ENCODE measurements at regions not wholly inside any gene's neighbourhood (a gene's known extent, or its start where the extent isn't known, plus 50 kb on each side); places are given as distances from the start of the nearest gene placed in this dataset.

DNA sequence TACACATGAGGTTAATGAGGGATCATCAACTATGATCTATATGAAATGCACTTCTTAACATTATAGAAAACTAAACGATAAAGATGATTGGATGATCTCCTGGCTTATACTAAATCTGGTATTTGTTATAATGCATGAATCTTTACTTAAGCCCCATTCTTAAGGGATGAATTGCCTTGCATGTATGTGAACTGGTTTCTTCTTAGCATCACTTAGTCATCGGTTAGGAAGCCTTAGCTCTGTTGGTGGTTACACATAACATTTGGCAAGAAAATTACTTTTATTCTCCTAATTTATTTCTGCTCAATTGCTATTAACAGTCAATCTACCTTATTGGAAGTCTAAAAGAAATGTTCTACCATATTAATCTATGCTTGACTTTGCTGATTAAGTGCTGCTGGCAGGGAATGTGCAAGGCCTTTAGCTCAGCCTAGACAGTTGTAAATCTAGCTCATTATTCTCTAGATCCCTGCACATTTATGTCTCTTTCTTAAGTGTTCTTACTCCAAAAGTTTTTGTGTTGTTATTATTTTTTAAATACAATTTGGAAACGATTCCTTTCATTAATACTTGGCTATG, 356.0 kb downstream of the ZPLD1 start:
- no peak overlapping the region for H3K4me2 ChIP-seq (ENCODE audit: low read length)
- H2AFZ ChIP-seq (ENCODE audit: low read depth, low read length): no peak overlapping the region
- H3K9ac ChIP-seq (ENCODE audit: low read length): no peak overlapping the region

DNA sequence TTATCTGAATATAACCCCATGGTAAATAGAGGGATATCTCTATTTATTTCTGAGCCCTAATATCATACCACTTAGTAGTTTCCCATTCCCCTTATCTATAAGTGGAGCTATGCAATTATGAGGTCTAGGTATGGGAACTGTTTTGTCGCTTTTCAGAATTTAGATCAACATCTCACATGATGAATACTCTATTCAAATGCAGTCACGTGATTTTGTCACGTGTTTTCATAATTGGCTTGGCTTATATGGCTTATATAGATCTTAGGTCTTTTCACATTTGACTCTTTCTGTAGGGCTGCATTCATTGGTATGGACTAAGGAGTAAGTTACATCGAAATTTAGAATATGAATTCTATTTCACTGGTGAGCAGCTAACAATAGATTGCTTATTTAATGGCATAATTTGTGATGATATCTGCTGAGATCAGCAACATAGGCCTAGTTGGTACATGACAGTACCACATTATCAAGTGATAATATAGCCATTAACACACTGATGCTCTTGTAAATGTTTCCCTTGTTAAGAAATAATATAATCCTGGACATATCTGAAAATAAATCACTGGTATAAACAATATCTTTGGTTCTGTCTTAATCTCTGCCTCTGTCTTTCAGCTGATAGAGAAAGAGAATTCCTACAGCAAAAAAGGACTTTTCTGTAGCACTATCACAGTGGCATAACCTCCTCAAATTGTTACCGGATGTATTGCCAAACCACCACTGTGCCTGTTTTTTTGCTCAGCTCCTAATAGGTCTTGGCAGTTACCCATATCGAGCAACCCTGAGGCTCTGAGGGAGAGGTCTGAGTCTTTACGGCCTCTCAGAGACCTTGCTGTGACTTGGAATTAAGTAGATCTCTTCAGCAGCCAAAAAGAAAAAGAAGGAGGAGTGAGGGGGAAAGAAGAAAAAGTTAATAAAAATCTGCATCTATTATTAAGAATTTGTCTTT, 357.1 kb downstream of the ZPLD1 start:
- Histone ChIP-seq H3K9me3 (ENCODE audit: low read length) (no peaks in the 10 kb centered on the region), H3K36me3 (ENCODE audit: insufficient read depth, low read length) (no peaks in the 10 kb centered on the region), H3K27ac (ENCODE audit: low read length) (no peak overlapping the region), H3K4me2 (ENCODE audit: low read length) (no peak overlapping the region), H3K9ac (ENCODE audit: low read length) (no peak overlapping the region), H4K20me1 (ENCODE audit: insufficient read depth) (no peaks in the 10 kb centered on the region), H2AFZ (ENCODE audit: low read depth, low read length) (no peak overlapping the region), H3K4me3 (ENCODE audit: low read length) (no peak overlapping the region), H3F3A (ENCODE audit: insufficient read depth, low read length, poor library complexity, severe bottlenecking) (no peaks in the 10 kb centered on the region), H3K79me2 (replicated peaks; ENCODE audit: insufficient read depth, low read length) (no peaks in the 10 kb centered on the region), H3K27me3 (ENCODE audit: insufficient read depth, low read depth, low read length) (no peaks in the 10 kb centered on the region), H3K9me2 (ENCODE audit: insufficient read depth, low read length) (no peaks in the 10 kb centered on the region)
- no peak for TF ChIP-seq POLR2AphosphoS5 (IDR thresholded peaks at IDR 0.05)
- no peak for TF ChIP-seq EZH2 (IDR thresholded peaks at IDR 0.05; ENCODE audit: borderline replicate concordance, insufficient read depth, low read length, poor library complexity, severe bottlenecking)
- no peak for TF ChIP-seq RAD21 (conservative IDR thresholded peaks at IDR 0.05)
- TF ChIP-seq EP300 (conservative IDR thresholded peaks at IDR 0.05; ENCODE audit: poor library complexity, severe bottlenecking): no peak
- no peak for TF ChIP-seq TAF1 (IDR thresholded peaks at IDR 0.05; ENCODE audit: low read depth)
- TF ChIP-seq, protein P1, sequence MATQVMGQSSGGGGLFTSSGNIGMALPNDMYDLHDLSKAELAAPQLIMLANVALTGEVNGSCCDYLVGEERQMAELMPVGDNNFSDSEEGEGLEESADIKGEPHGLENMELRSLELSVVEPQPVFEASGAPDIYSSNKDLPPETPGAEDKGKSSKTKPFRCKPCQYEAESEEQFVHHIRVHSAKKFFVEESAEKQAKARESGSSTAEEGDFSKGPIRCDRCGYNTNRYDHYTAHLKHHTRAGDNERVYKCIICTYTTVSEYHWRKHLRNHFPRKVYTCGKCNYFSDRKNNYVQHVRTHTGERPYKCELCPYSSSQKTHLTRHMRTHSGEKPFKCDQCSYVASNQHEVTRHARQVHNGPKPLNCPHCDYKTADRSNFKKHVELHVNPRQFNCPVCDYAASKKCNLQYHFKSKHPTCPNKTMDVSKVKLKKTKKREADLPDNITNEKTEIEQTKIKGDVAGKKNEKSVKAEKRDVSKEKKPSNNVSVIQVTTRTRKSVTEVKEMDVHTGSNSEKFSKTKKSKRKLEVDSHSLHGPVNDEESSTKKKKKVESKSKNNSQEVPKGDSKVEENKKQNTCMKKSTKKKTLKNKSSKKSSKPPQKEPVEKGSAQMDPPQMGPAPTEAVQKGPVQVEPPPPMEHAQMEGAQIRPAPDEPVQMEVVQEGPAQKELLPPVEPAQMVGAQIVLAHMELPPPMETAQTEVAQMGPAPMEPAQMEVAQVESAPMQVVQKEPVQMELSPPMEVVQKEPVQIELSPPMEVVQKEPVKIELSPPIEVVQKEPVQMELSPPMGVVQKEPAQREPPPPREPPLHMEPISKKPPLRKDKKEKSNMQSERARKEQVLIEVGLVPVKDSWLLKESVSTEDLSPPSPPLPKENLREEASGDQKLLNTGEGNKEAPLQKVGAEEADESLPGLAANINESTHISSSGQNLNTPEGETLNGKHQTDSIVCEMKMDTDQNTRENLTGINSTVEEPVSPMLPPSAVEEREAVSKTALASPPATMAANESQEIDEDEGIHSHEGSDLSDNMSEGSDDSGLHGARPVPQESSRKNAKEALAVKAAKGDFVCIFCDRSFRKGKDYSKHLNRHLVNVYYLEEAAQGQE (IDR thresholded peaks at IDR 0.05; ENCODE audit: borderline replicate concordance): no peak
- TF ChIP-seq, protein P2, sequence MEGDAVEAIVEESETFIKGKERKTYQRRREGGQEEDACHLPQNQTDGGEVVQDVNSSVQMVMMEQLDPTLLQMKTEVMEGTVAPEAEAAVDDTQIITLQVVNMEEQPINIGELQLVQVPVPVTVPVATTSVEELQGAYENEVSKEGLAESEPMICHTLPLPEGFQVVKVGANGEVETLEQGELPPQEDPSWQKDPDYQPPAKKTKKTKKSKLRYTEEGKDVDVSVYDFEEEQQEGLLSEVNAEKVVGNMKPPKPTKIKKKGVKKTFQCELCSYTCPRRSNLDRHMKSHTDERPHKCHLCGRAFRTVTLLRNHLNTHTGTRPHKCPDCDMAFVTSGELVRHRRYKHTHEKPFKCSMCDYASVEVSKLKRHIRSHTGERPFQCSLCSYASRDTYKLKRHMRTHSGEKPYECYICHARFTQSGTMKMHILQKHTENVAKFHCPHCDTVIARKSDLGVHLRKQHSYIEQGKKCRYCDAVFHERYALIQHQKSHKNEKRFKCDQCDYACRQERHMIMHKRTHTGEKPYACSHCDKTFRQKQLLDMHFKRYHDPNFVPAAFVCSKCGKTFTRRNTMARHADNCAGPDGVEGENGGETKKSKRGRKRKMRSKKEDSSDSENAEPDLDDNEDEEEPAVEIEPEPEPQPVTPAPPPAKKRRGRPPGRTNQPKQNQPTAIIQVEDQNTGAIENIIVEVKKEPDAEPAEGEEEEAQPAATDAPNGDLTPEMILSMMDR (IDR thresholded peaks at IDR 0.05; ENCODE audit: poor library complexity, severe bottlenecking): no peak
- no peak for TF ChIP-seq MXI1 (conservative IDR thresholded peaks at IDR 0.05; ENCODE audit: poor library complexity, severe bottlenecking)
- no peak for TF ChIP-seq SMC3 (conservative IDR thresholded peaks at IDR 0.05; ENCODE audit: poor library complexity)

More for the DNA sequence above, 356.0 kb downstream of the ZPLD1 start:
- Histone ChIP-seq H4K20me1 (ENCODE audit: insufficient read depth) (no peaks in the 10 kb centered on the region), H3K9me3 (ENCODE audit: low read length) (no peaks in the 10 kb centered on the region), H3K9me2 (ENCODE audit: insufficient read depth, low read length) (no peaks in the 10 kb centered on the region), H3K79me2 (replicated peaks; ENCODE audit: insufficient read depth, low read length) (no peaks in the 10 kb centered on the region), H3F3A (ENCODE audit: insufficient read depth, low read length, poor library complexity, severe bottlenecking) (no peaks in the 10 kb centered on the region), H3K27ac (ENCODE audit: low read length) (no peak overlapping the region), H3K4me3 (ENCODE audit: low read length) (no peak overlapping the region), H3K36me3 (ENCODE audit: insufficient read depth, low read length) (no peaks in the 10 kb centered on the region), H3K27me3 (ENCODE audit: insufficient read depth, low read depth, low read length) (no peaks in the 10 kb centered on the region)
- no peak for TF ChIP-seq EP300 (conservative IDR thresholded peaks at IDR 0.05; ENCODE audit: poor library complexity, severe bottlenecking)
